ENCODE measurements at regions not wholly inside any gene's neighbourhood (a gene's known extent, or its start where the extent isn't known, plus 50 kb on each side); places are given as distances from the start of the nearest gene placed in this dataset.

DNA sequence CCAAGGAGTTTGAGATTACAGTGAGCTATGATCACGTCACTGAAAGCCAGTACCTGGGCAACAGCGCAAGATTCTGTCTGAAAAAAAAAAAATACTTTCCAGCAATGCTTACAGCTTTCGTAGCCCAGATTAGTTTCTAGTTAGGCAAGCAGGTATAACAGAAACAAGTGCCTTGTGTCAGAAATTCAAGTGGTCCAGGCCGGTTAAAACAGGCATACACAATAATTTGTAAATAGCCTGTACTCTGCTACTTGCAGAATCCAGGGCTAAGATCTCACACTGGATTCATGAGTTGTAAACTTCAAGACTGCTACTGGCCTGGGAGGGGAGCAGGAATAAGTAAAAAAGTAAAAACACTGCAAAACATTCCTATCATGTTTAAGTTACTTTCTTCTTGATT, 512.9 kb downstream of the IPMK start:
- ChIA-PET CTCF (no interaction called here), POLR2A (no interaction called here)
- no CpG with 5 or more reads among the region's 4 CpGs for WGBS (ENCODE audit: insufficient coverage)
- no peaks in the 10 kb centered on the region for H3K79me2 ChIP-seq (ENCODE audit: control insufficient read depth, insufficient read depth, low read length)
- no peaks in the 10 kb centered on the region for H3K36me3 ChIP-seq (replicated peaks in 1 of 2; ENCODE audit: control extremely low read depth in 1 of 2, control insufficient read depth in 1 of 2, extremely low read depth in 1 of 2, insufficient read depth in 2 of 2, low read length in 1 of 2)
- Mint-ChIP-seq H3K27me3 (no peaks in the 10 kb centered on the region), H3K27ac (no peak overlapping the region), H3K4me1 (no peaks in the 10 kb centered on the region), H3K9me3 (ENCODE audit: insufficient read depth) (peaks cover 2% of the 10 kb centered on the region), H3K4me3 (no peak overlapping the region)
- no peak overlapping the region for H3K4me2 ChIP-seq (replicated peaks; ENCODE audit: low read depth, low read length, poor library complexity, severe bottlenecking)
- no peak overlapping the region for H3K27ac ChIP-seq (ENCODE audit: low read length in 2 of 2)
- no peak overlapping the region for H3K4me3 ChIP-seq (ENCODE audit: control extremely low read depth in 1 of 5, extremely low read depth in 1 of 5, insufficient read depth in 1 of 5, low read depth in 2 of 5, low read length in 4 of 5)
- no peak for ATAC-seq (ENCODE audit: low read depth)
- no peak overlapping the region for H2AFZ ChIP-seq (ENCODE audit: insufficient read depth, low read depth, low read length, poor library complexity, severe bottlenecking)
- no peak for DNase-seq
- no peaks in the 10 kb centered on the region for H3K9me3 ChIP-seq (ENCODE audit: control extremely low read depth in 1 of 3, control insufficient read depth in 2 of 3, insufficient read depth in 1 of 3, low read length in 2 of 3)
- intact Hi-C loops (cut with micrococcal nuclease): no loop called here
- no peaks in the 10 kb centered on the region for H3K4me1 ChIP-seq (ENCODE audit: control insufficient read depth in 2 of 2, insufficient read depth in 2 of 2, low read length in 2 of 2)
- no peak overlapping the region for H3K9ac ChIP-seq (ENCODE audit: low read length)
- H4K20me1 ChIP-seq (ENCODE audit: control insufficient read depth, insufficient read depth, low read length, poor library complexity, severe bottlenecking): no peaks in the 10 kb centered on the region
- H3K27me3 ChIP-seq (replicated peaks in 1 of 4; ENCODE audit: control extremely low read depth in 1 of 4, control insufficient read depth in 3 of 4, insufficient read depth in 4 of 4, low read length in 3 of 4): no peaks in the 10 kb centered on the region
- TF ChIP-seq CTCF (IDR thresholded peaks at IDR 0.05) (no peak), EZH2 (IDR thresholded peaks at IDR 0.05; ENCODE audit: borderline replicate concordance, insufficient read depth, low read depth, low read length, poor library complexity, severe bottlenecking) (no peak)

- no CpG with 5 or more reads among the region's 1 CpG for WGBS (ENCODE audit: insufficient coverage)
- H3K4me3 Mint-ChIP-seq: no peak overlapping the region
These were observed 524.0 kb downstream of the IPMK start for GRCh38 chr10:57743711-57744110.

More at GRCh38 chr10:57743711-57744110, 524.0 kb downstream of the IPMK start:
- no peaks in the 10 kb centered on the region for H3K9me3 ChIP-seq (ENCODE audit: control extremely low read depth in 1 of 3, control insufficient read depth in 2 of 3, insufficient read depth in 1 of 3, low read length in 2 of 3)
- no peak overlapping the region for H3K4me3 ChIP-seq (ENCODE audit: control extremely low read depth in 1 of 5, extremely low read depth in 1 of 5, insufficient read depth in 1 of 5, low read depth in 2 of 5, low read length in 4 of 5)
- H3K4me2 ChIP-seq (replicated peaks; ENCODE audit: low read depth, low read length, poor library complexity, severe bottlenecking): no peak overlapping the region
- no peaks in the 10 kb centered on the region for H3K36me3 ChIP-seq (replicated peaks in 1 of 2; ENCODE audit: control extremely low read depth in 1 of 2, control insufficient read depth in 1 of 2, extremely low read depth in 1 of 2, insufficient read depth in 2 of 2, low read length in 1 of 2)
- Mint-ChIP-seq H3K4me1 (no peaks in the 10 kb centered on the region), H3K27ac (no peak overlapping the region), H3K27me3 (no peaks in the 10 kb centered on the region), H3K9me3 (ENCODE audit: insufficient read depth) (no peaks in the 10 kb centered on the region)
- no peak overlapping the region for H2AFZ ChIP-seq (ENCODE audit: insufficient read depth, low read depth, low read length, poor library complexity, severe bottlenecking)
- H3K9ac ChIP-seq (ENCODE audit: low read length): no peak overlapping the region
- H3K79me2 ChIP-seq (ENCODE audit: control insufficient read depth, insufficient read depth, low read length): no peaks in the 10 kb centered on the region
- CTCF ChIA-PET: no interaction called here
- POLR2A ChIA-PET: no interaction called here
- TF ChIP-seq CTCF (IDR thresholded peaks at IDR 0.05): no peak
- TF ChIP-seq EZH2 (IDR thresholded peaks at IDR 0.05; ENCODE audit: borderline replicate concordance, insufficient read depth, low read depth, low read length, poor library complexity, severe bottlenecking): no peak
- intact Hi-C loops (cut with micrococcal nuclease): no loop called here
- no peaks in the 10 kb centered on the region for H4K20me1 ChIP-seq (ENCODE audit: control insufficient read depth, insufficient read depth, low read length, poor library complexity, severe bottlenecking)
- H3K27ac ChIP-seq (ENCODE audit: low read length in 2 of 2): no peak overlapping the region
- no peaks in the 10 kb centered on the region for H3K27me3 ChIP-seq (replicated peaks in 1 of 4; ENCODE audit: control extremely low read depth in 1 of 4, control insufficient read depth in 3 of 4, insufficient read depth in 4 of 4, low read length in 3 of 4)
- no peaks in the 10 kb centered on the region for H3K4me1 ChIP-seq (ENCODE audit: control insufficient read depth in 2 of 2, insufficient read depth in 2 of 2, low read length in 2 of 2)
- DNase-seq: no peak
- no peak for ATAC-seq (ENCODE audit: low read depth)
